ENCODE measurements at regions not wholly inside any gene's neighbourhood (a gene's known extent, or its start where the extent isn't known, plus 50 kb on each side); places are given as distances from the start of the nearest gene placed in this dataset.

DNA sequence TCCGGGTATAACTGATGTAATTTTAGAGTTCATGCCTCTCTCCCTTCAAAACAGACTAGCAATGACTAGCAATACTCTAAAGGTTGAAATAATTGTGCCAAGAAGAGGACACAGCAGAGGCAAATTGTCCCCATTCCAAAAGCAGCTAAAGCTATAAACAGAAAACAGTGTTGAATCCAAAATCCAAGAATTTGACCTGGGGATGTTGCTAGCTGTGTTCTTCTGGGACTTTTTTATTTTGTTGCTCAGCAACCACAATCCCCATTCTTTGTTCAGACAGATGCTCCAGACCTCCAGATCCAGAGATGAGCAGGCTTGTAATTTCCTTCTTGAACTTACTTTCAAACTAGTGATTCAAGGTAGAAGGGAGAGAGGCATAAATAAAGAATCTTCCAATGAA is 191.5 kb downstream of the FOXB1 start (continued):
- TF ChIP-seq, protein P1, sequence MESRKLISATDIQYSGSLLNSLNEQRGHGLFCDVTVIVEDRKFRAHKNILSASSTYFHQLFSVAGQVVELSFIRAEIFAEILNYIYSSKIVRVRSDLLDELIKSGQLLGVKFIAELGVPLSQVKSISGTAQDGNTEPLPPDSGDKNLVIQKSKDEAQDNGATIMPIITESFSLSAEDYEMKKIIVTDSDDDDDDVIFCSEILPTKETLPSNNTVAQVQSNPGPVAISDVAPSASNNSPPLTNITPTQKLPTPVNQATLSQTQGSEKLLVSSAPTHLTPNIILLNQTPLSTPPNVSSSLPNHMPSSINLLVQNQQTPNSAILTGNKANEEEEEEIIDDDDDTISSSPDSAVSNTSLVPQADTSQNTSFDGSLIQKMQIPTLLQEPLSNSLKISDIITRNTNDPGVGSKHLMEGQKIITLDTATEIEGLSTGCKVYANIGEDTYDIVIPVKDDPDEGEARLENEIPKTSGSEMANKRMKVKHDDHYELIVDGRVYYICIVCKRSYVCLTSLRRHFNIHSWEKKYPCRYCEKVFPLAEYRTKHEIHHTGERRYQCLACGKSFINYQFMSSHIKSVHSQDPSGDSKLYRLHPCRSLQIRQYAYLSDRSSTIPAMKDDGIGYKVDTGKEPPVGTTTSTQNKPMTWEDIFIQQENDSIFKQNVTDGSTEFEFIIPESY (IDR thresholded peaks at IDR 0.05; ENCODE audit: extremely low read depth, insufficient replicate concordance, low read length) = no peak
- no peak for TF ChIP-seq JUND (IDR thresholded peaks at IDR 0.05)

DNA sequence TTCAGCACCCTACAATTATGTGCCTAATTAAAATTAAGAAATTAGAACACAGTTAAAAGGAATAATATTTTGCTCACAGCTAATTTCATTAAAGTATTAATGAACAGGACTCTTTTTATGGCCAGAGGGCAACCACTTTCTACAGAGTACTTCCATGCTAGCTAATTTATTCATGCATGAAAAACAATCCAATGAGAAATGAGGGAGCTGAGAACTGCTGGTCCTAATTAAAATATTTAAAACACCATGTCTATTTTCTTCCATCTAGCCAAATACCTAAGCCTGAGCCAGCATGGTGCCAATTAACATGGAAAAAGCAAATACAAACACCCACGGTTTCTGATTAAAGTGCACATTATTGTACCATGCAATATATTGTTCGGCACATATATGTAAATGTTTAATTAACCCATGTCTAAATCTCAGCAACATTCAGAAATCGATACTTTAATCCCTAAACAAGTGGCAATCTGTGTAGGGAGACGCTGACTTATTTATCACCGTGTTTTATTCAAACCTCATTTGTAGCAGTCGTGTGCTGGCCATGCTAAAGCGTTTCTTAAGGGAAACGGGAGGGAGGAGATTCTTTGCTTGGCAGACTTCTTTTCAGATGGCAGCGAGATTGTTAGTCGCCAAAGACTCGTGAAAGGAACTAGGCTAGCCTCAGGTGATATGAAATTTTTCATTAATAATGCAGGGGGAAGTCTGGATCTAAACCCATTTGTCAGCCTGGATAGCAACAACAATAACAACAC is 193.5 kb downstream of the ANXA2 start:
- Histone ChIP-seq H3K27ac (ENCODE audit: low read depth, low read length) (no peak overlapping the region), H3K9me3 (ENCODE audit: control insufficient read depth in 1 of 2, insufficient read depth in 1 of 2, low read depth in 1 of 2, low read length in 2 of 2) (no peaks in the 10 kb centered on the region), H3K27me3 (ENCODE audit: insufficient read depth, low read length) (peaks cover 82% of the 10 kb centered on the region), H3K9me2 (ENCODE audit: insufficient read depth) (no peaks in the 10 kb centered on the region), H3K79me2 (ENCODE audit: insufficient read depth, low read length) (no peaks in the 10 kb centered on the region), H3K4me2 (ENCODE audit: low read length) (no peak overlapping the region), H4K20me1 (ENCODE audit: insufficient read depth) (no peaks in the 10 kb centered on the region), H3K36me3 (ENCODE audit: control insufficient read depth in 1 of 2, insufficient read depth in 2 of 2, low read length in 2 of 2) (no peaks in the 10 kb centered on the region), H3K9ac (ENCODE audit: low read length) (no peak overlapping the region), H2AFZ (ENCODE audit: low read depth, low read length, poor library complexity, severe bottlenecking) (no peak overlapping the region), H3K4me1 (ENCODE audit: control insufficient read depth in 1 of 2, insufficient read depth in 2 of 2, low read length in 2 of 2) (no peaks in the 10 kb centered on the region), H3K4me3 (replicated peaks in 1 of 2; ENCODE audit: low read depth in 1 of 2, low read length in 2 of 2) (no peak overlapping the region)
- DNase-seq (ENCODE audit: low read depth, low spot score) = no peak
- ChIA-PET RAD21 (ENCODE audit: low non-redundant PET in 1 of 2, low total read pairs in 2 of 2, uncharacterized antibody in 2 of 2, unreplicated experiment in 2 of 2) (no interaction called here), CTCF (no interaction called here), POLR2A (no interaction called here)
- no peak for ATAC-seq
- intact Hi-C loops (cut with micrococcal nuclease) = no loop called here
- BruUV-seq (replicated peaks) = no TSS peak
- TF ChIP-seq, protein P2, sequence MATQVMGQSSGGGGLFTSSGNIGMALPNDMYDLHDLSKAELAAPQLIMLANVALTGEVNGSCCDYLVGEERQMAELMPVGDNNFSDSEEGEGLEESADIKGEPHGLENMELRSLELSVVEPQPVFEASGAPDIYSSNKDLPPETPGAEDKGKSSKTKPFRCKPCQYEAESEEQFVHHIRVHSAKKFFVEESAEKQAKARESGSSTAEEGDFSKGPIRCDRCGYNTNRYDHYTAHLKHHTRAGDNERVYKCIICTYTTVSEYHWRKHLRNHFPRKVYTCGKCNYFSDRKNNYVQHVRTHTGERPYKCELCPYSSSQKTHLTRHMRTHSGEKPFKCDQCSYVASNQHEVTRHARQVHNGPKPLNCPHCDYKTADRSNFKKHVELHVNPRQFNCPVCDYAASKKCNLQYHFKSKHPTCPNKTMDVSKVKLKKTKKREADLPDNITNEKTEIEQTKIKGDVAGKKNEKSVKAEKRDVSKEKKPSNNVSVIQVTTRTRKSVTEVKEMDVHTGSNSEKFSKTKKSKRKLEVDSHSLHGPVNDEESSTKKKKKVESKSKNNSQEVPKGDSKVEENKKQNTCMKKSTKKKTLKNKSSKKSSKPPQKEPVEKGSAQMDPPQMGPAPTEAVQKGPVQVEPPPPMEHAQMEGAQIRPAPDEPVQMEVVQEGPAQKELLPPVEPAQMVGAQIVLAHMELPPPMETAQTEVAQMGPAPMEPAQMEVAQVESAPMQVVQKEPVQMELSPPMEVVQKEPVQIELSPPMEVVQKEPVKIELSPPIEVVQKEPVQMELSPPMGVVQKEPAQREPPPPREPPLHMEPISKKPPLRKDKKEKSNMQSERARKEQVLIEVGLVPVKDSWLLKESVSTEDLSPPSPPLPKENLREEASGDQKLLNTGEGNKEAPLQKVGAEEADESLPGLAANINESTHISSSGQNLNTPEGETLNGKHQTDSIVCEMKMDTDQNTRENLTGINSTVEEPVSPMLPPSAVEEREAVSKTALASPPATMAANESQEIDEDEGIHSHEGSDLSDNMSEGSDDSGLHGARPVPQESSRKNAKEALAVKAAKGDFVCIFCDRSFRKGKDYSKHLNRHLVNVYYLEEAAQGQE (IDR thresholded peaks at IDR 0.05; ENCODE audit: low read depth) = no peak
- TF ChIP-seq CTCF (IDR thresholded peaks at IDR 0.05 in 2 of 3, conservative IDR thresholded peaks at IDR 0.05 in 1 of 3; ENCODE audit: borderline replicate concordance in 1 of 3, insufficient read depth in 1 of 3, low read depth in 2 of 3, low read length in 2 of 3) (no peak), CBX3 (IDR thresholded peaks at IDR 0.05; ENCODE audit: low read depth) (no peak), JUND (IDR thresholded peaks at IDR 0.05) (no peak), ATF3 (IDR thresholded peaks at IDR 0.05) (no peak), ELF1 (IDR thresholded peaks at IDR 0.05; ENCODE audit: borderline replicate concordance, low read depth) (no peak), RAD21 (IDR thresholded peaks at IDR 0.05; ENCODE audit: low read depth) (no peak), SRF (IDR thresholded peaks at IDR 0.05; ENCODE audit: low read depth) (no peak), POLR2AphosphoS5 (IDR thresholded peaks at IDR 0.05; ENCODE audit: low read depth, low read length) (no peak), ZNF274 (IDR thresholded peaks at IDR 0.05; ENCODE audit: low read depth, low read length) (no peak)

All from HCT116 (cell line).